SJCRH30 (cell line): ENCODE measurements at regions not wholly inside any gene's neighbourhood (a gene's known extent, or its start where the extent isn't known, plus 50 kb on each side); places are given as distances from the start of the nearest gene placed in this dataset.
"Not testable (repeated sequence)": the region's sequence is repeated elsewhere in the genome, so short reads cannot be mapped to it uniquely, and the experiment has no call there.

ENCODE experiments used
- DNase-seq, 2 experiments: peaks; one replicate each; pipeline ENCODE4 v3.0.0-alpha.2; 2015 to 2020
- H3K27ac ChIP-seq: fragments of 250-450 bp; sonication (Bioruptor Pico); 2 replicates; pipeline ENCODE4 v1.5.1; 2020; ENCODE audit warnings: mild to moderate bottlenecking, moderate library complexity
- H3K27me3 ChIP-seq: fragments of 250-450 bp; sonication (Bioruptor Pico); 2 replicates; pipeline ENCODE4 v1.5.1; 2020; ENCODE audit warnings: mild to moderate bottlenecking, moderate library complexity
- H3K36me3 ChIP-seq: fragments of 250-450 bp; sonication (Bioruptor Pico); 2 replicates; pipeline ENCODE4 v1.5.1; 2020; ENCODE audit warnings: mild to moderate bottlenecking, moderate library complexity
- H3K4me1 ChIP-seq: fragments of 250-450 bp; sonication (Bioruptor Pico); 2 replicates; pipeline ENCODE4 v1.5.1; 2020; ENCODE audit warnings: mild to moderate bottlenecking, moderate library complexity
- H3K4me3 ChIP-seq: fragments of 250-450 bp; sonication (Bioruptor Pico); 2 replicates; pipeline ENCODE4 v1.5.1; 2020; ENCODE audit warnings: mild to moderate bottlenecking, moderate library complexity
- H3K9me3 ChIP-seq: fragments of 250-450 bp; sonication (Bioruptor Pico); replicated peaks from 2 replicates; pipeline ENCODE4 v1.5.1; 2020; ENCODE audit warnings: mild to moderate bottlenecking, moderate library complexity

DNA sequence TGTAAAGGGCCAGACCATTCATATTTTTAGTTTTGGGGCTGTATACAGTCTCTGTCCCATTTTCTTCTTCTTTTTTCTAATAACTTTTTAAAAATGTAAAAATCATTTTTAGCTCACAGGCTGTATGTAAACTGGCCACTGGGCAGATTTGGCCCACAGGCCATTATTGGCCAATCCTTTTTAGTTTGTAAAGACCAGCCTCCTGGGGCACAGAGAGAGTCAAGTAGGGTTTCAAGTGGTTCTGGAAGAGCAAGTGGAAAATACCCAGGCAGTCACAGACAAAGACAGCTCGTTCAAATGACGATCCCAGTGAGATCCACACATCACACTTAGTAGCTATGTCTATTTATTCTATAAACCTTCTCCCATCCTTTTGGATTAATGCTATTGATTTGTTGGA, 150.2 kb upstream of the ARHGAP20 start:
- Histone ChIP-seq H3K4me3 (no peak overlapping the region), H3K27ac (no peak overlapping the region), H3K27me3 (no peaks in the 10 kb centered on the region), H3K9me3 (no peaks in the 10 kb centered on the region), H3K4me1 (no peaks in the 10 kb centered on the region), H3K36me3 (no peaks in the 10 kb centered on the region)
- DNase-seq = no peak

GRCh38 chr11:110860461-110860860, 148.2 kb upstream of the ARHGAP20 start:
- Histone ChIP-seq H3K4me3 (no peak overlapping the region), H3K27me3 (no peaks in the 10 kb centered on the region), H3K36me3 (no peaks in the 10 kb centered on the region), H3K27ac (no peak overlapping the region), H3K4me1 (no peaks in the 10 kb centered on the region), H3K9me3 (no peaks in the 10 kb centered on the region)
- no peak for DNase-seq

DNA sequence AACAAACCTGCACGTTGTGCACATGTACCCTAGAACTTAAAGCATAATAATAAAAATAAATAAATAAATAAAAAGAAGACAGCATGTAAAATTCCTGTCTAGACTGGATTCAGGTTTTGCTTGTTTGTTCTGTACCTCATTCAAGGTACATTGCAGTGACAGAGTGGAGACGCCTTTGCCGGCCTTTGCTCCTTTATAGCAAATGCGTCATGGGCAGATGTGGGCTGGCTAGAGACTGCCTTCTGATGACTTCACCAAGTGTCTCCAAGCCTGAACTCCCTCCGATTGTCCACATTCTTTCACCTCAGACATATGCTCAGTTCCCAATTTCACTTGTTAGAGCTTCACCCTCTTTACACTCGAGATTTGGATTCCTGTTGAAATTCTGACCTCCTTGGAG, 147.8 kb upstream of the ARHGAP20 start:
- H3K27ac ChIP-seq = no peak overlapping the region
- H3K4me3 ChIP-seq = no peak overlapping the region
- H3K36me3 ChIP-seq = no peaks in the 10 kb centered on the region
- DNase-seq = no peak
- H3K27me3 ChIP-seq = no peaks in the 10 kb centered on the region
- H3K9me3 ChIP-seq = no peaks in the 10 kb centered on the region
- no peaks in the 10 kb centered on the region for H3K4me1 ChIP-seq

- no peak for DNase-seq
- Histone ChIP-seq H3K4me1 (no peaks in the 10 kb centered on the region), H3K27me3 (no peaks in the 10 kb centered on the region), H3K9me3 (no peaks in the 10 kb centered on the region), H3K27ac (no peak overlapping the region), H3K4me3 (no peak overlapping the region), H3K36me3 (no peaks in the 10 kb centered on the region)
These were observed 147.1 kb upstream of the ARHGAP20 start for GRCh38 chr11:110859240-110859840.

DNA sequence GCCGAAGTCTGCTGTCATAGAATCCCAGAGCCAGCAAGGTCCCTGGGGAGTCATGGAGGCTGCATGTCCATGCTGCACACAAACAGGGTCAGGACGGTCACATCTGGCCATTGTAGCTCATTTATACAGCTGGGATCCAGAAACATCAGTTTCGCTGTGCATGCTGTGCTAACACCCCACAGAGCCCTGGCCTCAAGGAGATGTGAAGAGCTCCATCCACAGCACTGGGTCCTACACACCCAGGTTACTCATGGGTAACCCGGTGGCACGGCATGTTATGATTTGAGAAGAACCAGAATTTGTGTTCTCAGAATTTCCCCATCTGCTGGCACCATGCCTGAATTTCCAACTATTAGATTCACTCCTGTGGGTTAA, 146.3 kb upstream of the ARHGAP20 start:
- H3K27me3 ChIP-seq = no peaks in the 10 kb centered on the region
- no peak overlapping the region for H3K4me3 ChIP-seq
- H3K9me3 ChIP-seq = no peaks in the 10 kb centered on the region
- no peak for DNase-seq
- H3K4me1 ChIP-seq = no peaks in the 10 kb centered on the region
- H3K27ac ChIP-seq = no peak overlapping the region
- H3K36me3 ChIP-seq = no peaks in the 10 kb centered on the region

DNA sequence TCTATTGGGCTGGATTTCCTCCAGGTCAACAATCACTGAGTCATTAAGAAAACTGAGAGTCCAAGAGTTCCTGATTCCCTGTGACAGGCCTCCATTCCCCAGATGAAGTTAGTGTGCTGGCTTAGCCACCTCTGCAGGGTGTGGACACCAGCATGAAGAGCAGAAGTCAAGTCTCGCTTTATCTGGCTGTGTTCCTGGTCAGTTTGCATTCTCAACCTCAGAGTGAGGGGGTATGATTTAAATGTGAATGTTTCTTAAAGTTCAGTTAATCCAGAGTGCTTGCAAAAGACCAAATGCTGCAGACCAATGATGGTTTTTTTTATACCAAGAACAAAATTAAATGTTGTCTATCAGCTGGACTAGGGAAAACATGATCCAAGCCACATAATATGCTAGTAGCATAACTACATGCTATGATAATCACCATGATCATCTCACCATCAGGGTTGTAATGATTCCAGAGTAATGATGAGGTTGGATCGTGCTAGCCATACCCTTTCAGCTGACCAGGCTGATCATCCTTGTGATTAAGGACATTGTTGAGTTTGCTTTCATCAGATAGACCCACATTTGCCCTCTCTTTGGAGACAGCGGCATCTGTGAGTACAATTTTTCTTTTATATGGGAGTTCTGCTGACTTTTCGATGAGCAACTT, 145.8 kb upstream of the ARHGAP20 start:
- Histone ChIP-seq H3K27me3 (no peaks in the 10 kb centered on the region), H3K27ac (no peak overlapping the region), H3K36me3 (no peaks in the 10 kb centered on the region), H3K4me1 (no peaks in the 10 kb centered on the region), H3K4me3 (no peak overlapping the region), H3K9me3 (no peaks in the 10 kb centered on the region)
- DNase-seq = no peak

DNA sequence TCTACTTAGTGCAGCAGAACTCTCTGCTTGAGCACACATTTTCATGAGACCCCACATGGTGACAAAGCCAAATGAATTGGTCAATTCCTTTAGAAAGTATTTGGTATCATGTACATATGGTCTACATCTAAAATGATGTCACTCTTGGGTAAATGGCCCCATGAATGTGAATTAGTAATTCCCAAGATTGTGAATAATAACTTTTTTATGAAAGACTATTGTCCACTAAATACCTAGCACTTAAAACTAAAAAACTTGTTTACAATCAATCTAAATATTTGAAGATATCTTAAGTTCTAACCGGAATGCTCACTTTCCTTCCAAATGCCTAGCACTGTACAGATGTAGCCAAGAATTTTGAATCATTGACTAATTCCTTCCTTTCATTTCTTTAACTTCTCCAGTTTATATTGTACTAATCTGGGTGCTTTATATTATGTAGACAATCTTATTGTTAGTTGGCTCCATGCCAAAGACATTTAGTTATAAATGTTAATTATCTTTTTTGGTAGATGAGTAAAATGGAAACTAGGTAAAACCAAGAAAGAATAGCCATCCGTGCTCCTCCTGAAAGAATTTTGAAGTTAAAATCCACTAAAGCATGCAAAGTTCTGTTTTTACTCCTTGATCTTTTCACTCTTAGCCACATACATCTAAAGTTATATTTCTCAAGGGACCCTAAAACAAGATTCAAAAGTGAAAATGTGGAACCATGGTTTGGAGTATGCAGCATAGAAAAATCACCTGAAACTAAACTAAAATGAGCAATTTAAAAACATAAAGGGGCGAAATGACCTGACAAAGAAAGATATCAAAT, 145.0 kb upstream of the ARHGAP20 start:
- H3K27me3 ChIP-seq = no peaks in the 10 kb centered on the region
- no peaks in the 10 kb centered on the region for H3K4me1 ChIP-seq
- no peak for DNase-seq
- H3K9me3 ChIP-seq = no peaks in the 10 kb centered on the region
- H3K4me3 ChIP-seq = no peak overlapping the region
- H3K36me3 ChIP-seq = no peaks in the 10 kb centered on the region
- no peak overlapping the region for H3K27ac ChIP-seq

DNA sequence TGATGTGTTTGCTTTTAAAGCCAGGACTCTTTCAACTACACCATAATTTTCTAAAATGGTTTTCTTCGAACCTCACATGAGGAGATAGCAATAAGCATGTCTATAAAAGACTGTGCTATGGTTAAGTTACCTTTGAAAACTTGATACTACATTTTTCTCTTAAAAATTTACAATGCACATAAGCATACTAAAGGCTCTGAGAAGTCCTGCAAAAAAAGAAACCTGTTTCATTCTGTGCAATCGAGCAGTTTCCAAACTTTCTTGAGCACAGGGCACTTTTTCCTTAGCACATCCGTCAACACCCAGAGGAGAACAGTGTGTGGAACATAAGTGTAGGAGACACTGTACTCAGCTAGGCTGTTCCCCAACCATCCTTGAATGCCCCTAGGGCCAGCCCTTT, 144.1 kb upstream of the ARHGAP20 start:
- H3K27me3 ChIP-seq = no peaks in the 10 kb centered on the region
- H3K36me3 ChIP-seq = no peaks in the 10 kb centered on the region
- H3K4me1 ChIP-seq = no peaks in the 10 kb centered on the region
- no peak overlapping the region for H3K4me3 ChIP-seq
- no peak for DNase-seq
- H3K27ac ChIP-seq = no peak overlapping the region
- no peaks in the 10 kb centered on the region for H3K9me3 ChIP-seq

GRCh38 chr11:110855191-110855590, 143.0 kb upstream of the ARHGAP20 start:
- Histone ChIP-seq H3K4me1 (no peaks in the 10 kb centered on the region), H3K27ac (no peak overlapping the region)

DNA sequence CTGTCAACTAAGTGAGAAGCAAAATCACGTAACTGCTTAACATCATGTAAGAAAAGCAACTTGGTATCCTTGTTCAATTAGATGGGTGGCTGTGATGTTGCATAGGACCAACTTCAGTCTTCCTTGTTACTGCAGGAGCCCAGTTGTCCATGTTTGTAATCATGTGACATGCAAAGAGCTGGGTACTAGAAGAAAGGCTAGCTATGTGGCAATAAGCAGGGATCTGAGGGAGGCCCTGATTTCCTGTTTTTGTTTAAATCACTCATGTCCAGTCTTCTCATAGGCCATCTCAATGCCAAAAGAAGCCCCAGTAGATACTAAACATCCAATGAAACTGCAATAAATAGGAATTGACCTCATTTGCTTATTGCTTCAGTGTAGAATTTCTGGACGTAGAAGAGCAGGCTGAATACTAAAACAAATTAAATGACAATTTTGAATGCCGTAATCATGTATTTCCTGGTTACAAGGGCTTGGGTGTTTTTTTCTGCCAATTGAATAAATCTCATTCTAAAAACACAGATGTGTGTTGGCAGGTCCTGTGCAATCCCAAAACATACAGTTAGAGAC, 140.8 kb upstream of the ARHGAP20 start:
- H3K9me3 ChIP-seq = no peaks in the 10 kb centered on the region
- H3K27ac ChIP-seq = no peak overlapping the region
- H3K36me3 ChIP-seq = no peaks in the 10 kb centered on the region
- no peaks in the 10 kb centered on the region for H3K27me3 ChIP-seq
- H3K4me1 ChIP-seq = no peaks in the 10 kb centered on the region
- no peak for DNase-seq
- no peak overlapping the region for H3K4me3 ChIP-seq

More at GRCh38 chr11:110855191-110855590, 143.0 kb upstream of the ARHGAP20 start:
- Histone ChIP-seq H3K27me3 (no peaks in the 10 kb centered on the region), H3K9me3 (no peaks in the 10 kb centered on the region), H3K36me3 (no peaks in the 10 kb centered on the region), H3K4me3 (no peak overlapping the region)
- DNase-seq = no peak

GRCh38 chr11:110850846-110851245, 138.6 kb upstream of the ARHGAP20 start:
- no peaks in the 10 kb centered on the region for H3K4me1 ChIP-seq
- no peaks in the 10 kb centered on the region for H3K36me3 ChIP-seq
- no peaks in the 10 kb centered on the region for H3K27me3 ChIP-seq
- H3K4me3 ChIP-seq = no peak overlapping the region
- no peak overlapping the region for H3K27ac ChIP-seq
- no peaks in the 10 kb centered on the region for H3K9me3 ChIP-seq
- no peak for DNase-seq

DNA sequence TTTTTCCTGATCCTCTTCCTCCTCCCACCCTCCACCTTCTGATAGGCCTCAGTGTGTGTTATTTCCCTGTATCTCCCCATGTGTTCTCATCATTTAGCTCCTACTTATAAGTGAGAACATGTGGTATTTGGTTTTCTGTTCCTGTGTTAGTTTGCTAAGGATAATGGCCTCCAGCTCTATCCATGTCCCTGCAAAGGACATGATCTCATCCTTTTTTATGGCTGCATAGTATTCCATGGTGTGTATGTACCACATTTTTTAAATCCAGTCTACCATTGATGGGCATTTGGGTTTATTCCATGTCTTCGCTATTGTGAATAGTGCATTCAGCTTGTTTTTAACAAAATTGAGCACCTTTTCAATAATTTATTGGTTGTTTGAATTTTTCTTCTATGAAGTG, 130.8 kb upstream of the ARHGAP20 start:
- H3K4me1 ChIP-seq, DNase-seq, H3K27me3 ChIP-seq, H3K36me3 ChIP-seq, H3K4me3 ChIP-seq, H3K27ac ChIP-seq, H3K9me3 ChIP-seq: not testable (repeated sequence)

- Histone ChIP-seq H3K36me3 (no peaks in the 10 kb centered on the region), H3K4me3 (no peak overlapping the region), H3K4me1 (no peaks in the 10 kb centered on the region), H3K9me3 (no peaks in the 10 kb centered on the region), H3K27me3 (no peaks in the 10 kb centered on the region), H3K27ac (no peak overlapping the region)
- no peak for DNase-seq
These were observed 126.6 kb upstream of the ARHGAP20 start for GRCh38 chr11:110838808-110839207.

GRCh38 chr11:110837603-110838002, 125.4 kb upstream of the ARHGAP20 start:
- Histone ChIP-seq H3K27ac (no peak overlapping the region), H3K4me3 (no peak overlapping the region), H3K36me3 (no peaks in the 10 kb centered on the region), H3K27me3 (no peaks in the 10 kb centered on the region), H3K4me1 (no peaks in the 10 kb centered on the region), H3K9me3 (no peaks in the 10 kb centered on the region)
- DNase-seq = no peak

DNA sequence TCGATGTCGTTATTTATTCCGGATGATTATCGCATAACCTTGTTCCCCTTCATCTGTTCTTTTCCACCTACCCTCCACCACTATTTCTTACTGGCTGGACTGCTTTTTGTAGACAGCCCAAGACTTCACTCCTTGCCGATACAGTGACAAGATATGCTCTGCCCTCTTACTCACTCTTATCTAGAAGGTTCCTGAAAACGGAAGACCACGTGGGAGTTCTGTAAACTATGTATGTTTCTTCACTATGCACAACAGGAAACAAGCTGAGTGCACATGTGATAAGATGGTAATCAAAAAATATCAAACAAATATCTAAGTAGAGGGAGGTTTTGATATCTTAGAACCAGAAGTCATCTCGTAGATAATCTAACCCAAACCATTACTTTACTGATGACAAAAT, 122.9 kb upstream of the ARHGAP20 start:
- Histone ChIP-seq H3K4me1 (no peaks in the 10 kb centered on the region), H3K9me3 (no peaks in the 10 kb centered on the region), H3K27me3 (no peaks in the 10 kb centered on the region), H3K36me3 (no peaks in the 10 kb centered on the region), H3K4me3 (no peak overlapping the region), H3K27ac (no peak overlapping the region)
- DNase-seq = no peak
